ENCODE measurements at regions not wholly inside any gene's neighbourhood (a gene's known extent, or its start where the extent isn't known, plus 50 kb on each side); places are given as distances from the start of the nearest gene placed in this dataset.
"Not testable (repeated sequence)": the region's sequence is repeated elsewhere in the genome, so short reads cannot be mapped to it uniquely, and the experiment has no call there.

DNA sequence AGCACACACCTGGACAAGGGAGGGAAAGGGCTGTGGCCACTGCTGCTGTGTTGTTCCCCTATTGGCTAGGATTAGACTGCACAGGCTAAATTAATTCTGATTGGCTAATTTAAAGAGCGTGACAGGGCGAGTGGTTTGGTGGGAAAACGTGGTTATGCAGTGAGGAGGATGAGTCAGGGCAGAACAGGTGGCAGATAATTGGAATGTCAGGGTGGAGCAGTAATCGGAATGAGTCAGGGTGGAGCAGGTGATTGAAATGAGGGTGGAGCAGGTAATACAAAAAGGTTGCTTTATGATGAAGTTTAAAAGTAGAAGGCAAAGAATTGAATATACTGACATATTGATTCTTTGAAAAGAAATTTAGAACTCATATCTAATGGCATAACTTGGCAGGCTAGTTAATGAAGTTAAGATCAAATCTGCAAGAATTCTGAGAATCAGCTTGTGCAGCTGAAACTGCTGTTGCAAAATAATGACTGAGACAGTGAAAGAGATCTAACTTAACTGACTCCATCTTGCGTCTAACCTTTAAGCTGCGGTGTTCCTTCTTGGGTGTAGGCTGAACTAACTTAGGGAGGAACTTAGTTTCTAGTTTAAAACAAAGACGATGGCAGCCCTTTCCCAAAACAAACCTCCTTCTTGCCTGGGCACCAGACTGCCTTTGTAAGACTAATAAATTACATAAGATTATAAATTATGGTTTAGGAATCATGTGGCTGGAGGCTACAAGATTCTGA lies 174.3 kb downstream of the UTP18 start:
- no peak for DNase-seq (ENCODE audit: extremely low read depth, low read depth, low spot score)

DNA sequence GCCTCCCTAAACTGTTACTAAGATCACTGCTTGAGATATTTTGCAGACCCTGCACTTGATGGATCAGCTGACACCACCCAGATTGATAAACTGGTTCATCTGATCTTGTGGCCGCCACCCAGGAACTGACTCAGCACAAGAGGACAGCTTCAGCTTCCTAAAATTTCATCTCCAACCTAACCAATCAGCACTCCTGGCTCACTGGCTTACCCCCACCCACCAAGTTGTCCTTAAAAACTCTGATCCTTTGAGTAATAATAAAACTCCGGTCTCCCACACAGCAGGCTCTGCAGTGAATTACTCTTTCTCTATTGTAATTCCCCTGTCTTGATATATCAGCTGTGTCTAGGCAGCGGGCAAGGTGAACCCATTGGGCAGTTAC lies 174.8 kb downstream of the UTP18 start:
- no peak for DNase-seq (ENCODE audit: extremely low read depth, low read depth, low spot score)

DNA sequence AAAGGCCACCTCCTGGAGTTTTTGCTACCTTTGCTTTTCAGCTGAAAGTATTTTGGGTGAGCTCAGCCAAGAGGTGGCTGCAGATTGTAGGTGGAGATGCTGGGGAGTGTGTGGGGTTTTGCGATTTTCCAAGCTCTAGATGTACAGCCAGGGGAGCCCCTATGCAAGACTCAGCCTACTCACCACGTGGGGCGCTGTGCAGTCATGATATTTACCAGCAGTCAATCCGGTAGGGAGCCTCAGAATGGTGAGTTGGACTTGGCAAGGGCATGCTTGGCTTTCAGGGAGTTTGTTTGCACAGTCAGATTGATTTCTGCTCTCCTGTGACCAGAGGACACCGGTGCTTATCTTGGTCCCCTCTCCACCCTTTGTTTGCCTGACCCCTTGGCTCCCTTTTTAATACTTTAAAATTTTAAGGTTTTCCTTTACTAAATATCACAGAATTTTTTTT lies 175.3 kb downstream of the UTP18 start:
- no peak for DNase-seq (ENCODE audit: extremely low read depth, low read depth, low spot score)

DNA sequence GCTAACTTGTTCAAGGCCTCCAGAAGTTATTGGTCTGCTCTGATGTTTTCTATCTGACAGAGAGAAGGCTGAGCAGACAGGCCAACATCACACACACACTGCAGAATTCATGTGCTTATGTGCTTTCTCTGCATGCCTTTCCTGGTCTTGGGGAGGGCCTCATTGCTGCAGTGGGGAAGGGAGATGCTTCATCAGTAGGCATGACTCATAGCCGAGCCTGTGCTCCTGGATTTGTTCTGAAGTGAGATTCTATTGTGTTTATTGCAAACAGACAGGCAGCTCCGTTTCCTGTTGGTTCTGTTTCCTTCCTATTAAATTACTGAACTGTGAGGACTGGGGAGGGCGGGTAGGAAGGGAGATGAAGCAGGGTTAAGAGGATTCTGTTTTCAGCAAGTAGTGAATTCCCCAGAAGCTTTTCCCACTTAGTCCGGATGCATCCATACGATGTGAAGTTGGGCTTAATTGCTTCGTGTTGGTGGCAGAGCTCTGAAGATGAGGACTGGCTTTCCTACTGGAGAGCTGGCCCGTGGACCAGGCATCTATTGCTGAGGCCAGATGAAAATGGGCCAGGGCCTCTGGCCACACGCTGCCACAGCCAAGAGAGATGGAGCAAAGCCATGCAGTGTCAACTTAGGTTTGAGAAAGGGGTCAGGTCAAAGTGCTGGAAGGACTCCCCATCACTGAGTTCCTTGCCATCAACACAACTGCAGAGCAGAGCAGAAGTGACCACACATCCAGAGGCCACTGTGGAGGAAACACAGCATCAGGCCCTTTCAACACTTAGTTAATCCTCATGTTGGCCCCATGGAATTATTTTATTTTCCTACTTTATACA lies 179.3 kb downstream of the UTP18 start:
- DNase-seq (ENCODE audit: extremely low read depth, low read depth, low spot score) = peak; percentile 51

DNA sequence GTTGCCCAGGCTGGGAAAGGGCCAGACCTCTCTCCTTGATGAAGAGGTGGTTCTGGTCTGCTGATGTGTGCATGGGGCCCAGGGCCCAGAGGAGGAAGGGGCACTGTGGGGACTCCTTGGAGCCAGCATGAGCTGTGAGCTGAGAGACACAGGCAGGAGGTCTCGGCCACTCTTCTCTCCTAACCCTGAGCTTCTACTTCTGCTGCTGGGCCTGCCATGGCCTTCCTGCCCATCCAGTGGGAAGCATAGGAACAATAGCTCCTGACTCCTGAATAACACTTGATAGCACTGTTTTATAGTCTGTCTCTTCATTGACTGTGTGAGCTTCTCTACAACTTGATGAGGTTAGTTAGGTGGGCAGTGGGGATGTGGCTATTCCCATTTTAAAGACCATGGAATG lies 181.1 kb downstream of the UTP18 start:
- no peak for DNase-seq (ENCODE audit: extremely low read depth, low read depth, low spot score)

DNA sequence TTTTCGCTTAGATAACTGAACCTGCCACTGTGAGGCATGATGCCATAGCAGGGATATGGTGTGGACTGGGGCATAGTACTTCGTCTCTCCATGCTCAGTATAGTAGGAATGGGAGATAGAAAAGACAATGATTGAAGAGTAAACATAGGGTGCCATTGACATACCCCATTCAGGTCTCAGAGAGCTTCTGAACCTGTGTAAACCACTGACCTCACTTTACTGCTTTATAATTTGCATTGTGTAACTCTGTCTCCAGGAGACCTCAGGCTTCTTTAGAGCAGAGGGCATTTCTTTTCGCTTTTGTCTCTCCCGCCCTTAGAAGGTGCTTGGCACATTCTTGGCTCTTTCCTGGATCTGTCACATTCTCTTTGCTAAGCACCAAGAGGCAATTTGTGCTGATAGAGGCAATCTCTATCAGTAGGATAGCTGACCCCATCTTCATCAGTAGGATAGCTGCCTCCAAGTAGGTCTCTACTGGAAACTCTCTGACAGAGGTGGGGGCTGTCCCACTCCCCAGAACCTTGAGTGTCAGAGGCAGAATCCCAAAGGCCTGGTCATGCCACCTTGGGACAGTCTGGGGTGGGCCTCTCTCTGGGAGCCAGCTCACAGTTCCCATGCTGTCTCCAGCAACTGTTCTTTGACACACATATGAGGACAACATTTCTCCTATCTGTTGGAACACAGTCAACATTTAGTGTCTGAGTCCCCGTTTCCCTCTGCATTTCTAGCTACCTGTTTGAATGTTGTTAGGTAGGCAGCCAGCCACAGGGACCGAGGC lies 181.9 kb downstream of the UTP18 start:
- DNase-seq (ENCODE audit: extremely low read depth, low read depth, low spot score) = no peak

DNA sequence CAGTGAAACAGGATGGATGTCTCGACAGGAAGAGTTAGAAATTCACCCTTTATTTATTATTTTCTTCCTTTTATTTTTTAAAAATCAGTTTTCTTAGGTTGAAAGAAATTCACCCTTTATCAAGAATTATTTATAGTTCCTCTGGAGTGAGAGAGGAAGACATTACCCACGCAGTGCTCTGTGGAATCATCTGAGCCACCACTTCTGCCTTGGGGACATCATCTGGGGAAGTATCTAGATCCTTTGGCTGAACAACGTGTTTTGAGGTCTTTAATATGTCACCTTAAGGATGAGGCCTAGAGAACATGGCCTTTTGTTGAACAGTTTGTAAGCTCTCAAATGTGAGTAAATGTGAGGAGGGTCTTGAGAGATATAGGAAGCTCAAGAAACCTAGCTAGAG lies 183.3 kb downstream of the UTP18 start:
- DNase-seq (ENCODE audit: extremely low read depth, low read depth, low spot score) = no peak

DNA sequence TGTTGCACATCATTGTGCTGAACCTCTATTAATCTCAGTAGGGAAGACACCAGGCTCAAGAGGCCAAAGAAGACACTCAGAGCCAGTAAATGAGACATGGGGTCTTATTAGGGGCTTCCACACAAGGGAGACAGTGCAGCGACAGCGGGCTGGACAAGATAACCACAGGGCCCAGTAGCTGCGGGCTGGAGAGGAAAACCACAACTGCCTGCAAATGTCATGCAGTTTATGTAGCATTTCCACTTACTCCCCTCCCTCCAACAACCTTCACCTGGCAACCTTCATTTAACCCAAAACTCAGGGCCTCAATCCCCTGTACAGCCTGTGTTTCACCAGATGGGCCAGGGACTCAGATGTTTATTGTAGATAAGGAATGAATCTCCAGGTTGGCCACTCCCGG lies 185.6 kb downstream of the UTP18 start:
- DNase-seq (ENCODE audit: extremely low read depth, low read depth, low spot score) = no peak

DNA sequence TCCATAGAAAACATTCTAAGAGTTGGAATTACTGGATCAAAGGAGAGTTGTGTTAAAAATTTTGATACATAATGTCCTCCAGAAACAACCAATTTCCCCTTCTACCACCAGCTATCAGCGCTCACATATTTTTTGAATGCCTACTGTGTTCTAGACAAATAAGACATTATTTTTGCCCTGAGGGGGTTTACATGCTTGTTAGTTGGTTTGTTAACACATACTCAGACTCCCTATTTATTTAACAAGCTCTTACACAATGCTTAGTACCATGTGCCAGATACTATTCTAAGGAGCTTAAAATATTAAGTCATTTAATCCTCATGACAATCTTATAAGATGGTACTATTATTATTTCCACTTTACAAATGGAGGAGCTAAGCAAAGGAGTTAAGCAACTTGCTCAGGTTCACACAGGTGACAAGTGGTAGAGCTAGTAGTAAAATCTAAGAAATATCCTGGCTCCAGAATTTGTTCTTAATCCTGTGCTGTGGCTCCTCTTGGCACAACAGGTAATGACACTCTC lies 194.2 kb downstream of the UTP18 start:
- DNase-seq (ENCODE audit: extremely low read depth, low read depth, low spot score) = no peak

DNA sequence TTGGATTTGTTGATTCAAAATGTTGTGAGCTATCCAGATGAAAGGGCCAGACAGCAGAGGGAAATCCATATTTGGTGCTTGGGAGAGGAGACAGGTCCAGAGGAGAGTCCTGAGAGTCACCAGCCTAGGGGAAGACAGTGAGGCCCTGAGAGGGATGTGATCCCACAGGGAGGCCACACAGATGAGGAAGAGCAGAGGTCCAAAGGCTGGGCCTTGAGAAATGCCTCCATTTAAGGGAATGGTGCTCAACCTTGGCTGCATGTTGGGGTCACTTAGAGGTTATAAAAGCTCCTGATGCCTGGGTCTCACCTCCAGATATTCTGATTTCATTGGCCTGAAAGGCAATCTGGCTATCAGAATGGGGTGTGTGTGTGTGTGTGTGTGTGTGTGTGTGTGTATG lies 194.9 kb downstream of the UTP18 start:
- DNase-seq (ENCODE audit: extremely low read depth, low read depth, low spot score) = no peak

DNA sequence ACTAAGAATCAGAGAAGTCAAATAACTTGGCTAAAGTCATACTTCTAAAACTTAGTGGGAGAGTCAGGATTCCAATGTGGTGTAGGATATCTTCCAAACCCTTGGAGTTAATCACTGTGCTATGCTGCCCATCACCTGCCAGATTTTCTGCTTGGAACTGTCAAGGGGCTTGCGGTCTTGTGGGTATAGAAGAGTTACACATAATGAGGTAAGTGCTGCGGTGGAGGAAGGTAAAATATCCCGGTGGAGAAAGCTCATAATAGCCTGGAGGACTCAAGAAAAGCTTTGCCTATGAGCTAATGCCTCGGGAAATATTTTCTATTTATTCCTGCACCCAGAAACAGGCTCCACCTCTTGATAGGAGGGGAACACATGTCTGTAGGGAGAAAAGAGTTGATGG lies 195.6 kb downstream of the UTP18 start:
- no peak for DNase-seq (ENCODE audit: extremely low read depth, low read depth, low spot score)

DNA sequence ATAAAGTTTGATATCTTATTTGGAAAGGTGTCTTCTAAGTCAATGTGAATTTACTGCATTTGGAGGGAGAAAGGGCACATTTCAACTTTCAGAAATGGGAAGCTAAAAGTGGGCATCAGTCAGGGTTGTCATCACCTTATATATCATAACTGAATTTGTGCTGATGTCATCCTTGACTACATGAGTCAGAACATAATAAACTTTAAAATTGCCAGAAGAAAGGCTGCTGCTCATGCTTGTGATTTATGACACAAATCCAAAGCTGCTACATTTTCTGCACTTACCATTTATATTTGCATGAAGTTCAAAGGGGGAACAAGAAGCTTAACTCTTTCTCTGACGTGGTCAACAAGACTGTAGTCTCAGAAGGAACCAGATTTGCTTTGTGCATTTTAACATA lies 196.6 kb downstream of the UTP18 start:
- no peak for DNase-seq (ENCODE audit: extremely low read depth, low read depth, low spot score)

DNA sequence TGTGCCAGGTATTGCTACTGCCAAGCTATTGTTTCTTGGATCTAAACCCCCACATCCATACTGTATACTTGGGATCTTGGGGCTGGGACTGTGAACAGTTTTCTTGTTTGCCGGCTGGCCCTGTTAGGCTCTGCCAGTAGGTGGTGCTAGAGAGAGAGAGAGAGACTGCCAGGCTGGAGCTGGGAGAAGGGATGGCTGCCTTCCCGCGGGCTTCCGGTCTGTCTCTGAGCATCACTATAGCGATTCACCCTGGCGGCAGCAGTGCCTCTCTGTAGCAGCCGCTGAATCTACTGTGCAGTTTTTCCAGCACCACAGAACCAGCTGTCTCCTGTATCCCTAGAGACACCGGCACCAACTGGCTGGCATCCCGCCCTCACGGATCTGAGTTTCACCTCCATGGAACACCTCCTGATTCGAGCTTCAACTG lies 201.2 kb downstream of the UTP18 start:
- DNase-seq (ENCODE audit: extremely low read depth, low read depth, low spot score) = no peak

DNA sequence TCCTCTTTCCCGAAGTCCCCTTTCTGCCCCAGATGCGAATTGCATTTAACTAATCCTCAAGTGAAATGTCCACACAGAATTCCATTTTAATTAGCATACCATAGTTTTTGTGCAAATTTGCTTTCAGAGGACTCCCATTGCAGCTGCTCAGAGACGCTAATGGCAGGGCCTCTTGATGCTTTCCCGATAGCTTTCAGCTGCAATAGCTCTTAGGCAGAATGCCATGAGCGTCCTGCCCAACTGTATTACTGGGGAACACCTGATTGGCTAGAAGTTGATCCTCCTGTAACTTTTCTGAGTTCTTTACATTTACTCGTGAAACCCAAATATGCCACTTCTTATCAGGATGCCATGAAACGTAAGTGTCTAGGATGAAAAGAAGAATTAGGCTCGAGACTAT lies 203.0 kb downstream of the UTP18 start:
- no peak for DNase-seq (ENCODE audit: extremely low read depth, low read depth, low spot score)

DNA sequence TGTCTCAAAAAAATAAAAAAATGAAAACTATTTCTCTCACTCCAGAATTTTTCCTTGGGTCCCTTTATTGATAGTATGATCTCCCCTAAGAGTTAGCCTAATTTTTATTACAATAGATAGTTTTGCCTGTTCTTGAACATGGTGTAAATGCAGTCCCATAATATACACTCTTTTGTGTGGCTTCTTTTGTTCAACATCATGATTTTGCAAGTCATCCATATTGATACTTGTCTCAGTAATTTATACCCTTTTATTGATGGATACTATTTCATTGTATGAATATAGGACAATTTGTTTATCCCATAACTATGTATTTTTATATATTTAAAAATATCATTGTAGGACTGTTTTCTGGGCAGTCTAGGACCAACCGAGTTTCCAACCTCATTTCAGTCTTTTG lies 207.0 kb downstream of the UTP18 start:
- DNase-seq (ENCODE audit: extremely low read depth, low read depth, low spot score) = no peak

DNA sequence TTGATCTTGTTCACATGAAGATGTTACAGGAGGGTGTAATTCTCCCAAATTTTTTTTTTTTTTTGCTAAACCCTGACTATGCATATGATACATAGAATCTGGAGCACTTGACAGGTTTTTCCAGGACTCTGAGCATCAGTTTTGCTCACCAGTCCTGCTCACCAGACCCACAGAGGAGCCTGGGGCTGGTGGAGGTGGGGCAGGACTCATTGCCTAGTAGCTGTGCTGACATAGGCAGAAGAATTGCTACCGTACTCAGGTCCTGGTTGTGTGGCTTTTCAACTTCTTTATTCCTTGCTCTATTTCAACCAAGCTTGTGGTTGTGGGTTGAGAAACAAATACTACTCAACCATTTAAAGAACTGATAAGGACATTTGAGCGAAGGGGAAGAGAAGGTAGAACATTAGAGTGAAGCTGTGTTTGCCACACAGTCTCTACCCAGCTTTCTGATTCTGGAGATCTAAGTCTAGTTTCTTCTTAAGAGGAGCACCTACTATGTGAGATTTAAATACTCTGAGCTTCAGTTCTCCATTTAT lies 212.4 kb downstream of the UTP18 start:
- no peak for DNase-seq (ENCODE audit: extremely low read depth, low read depth, low spot score)

DNA sequence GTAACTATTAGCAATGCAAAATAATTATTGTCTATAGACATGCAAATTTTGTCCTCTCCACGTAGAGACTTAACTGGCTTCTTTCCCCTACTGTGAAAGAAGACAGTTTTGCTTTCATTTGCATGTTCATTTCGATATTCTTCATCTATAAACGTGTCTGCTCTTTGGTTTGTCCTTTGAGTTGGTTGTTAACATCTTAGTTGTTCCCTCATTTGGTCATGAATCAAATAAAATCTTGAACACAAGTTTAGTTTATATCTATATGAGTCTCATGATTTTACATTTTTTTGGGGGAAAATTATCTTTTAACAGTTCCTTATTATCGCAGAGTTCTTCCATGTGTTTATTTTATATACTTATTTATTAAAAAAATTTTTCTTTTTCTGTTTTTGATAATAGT lies 214.4 kb downstream of the UTP18 start:
- DNase-seq (ENCODE audit: extremely low read depth, low read depth, low spot score) = no peak

DNA sequence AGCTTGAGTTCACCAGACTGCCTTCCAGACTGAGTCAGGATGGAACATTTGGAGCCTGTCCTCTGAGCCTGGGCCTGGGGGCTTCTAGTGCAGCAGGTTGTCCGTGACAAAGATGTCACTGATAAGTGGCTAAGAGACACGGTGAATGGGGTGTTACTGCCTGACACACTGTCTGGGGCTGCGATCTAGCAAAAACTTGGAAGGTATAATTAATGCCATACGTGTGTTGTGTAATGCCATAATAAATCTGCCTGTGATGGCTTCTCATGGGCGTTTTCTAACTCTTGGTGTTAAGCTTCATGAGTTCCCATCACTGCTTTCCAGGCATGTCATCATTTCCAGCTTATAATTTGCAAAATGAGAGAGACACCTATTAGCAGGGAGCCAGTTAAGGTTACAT lies 215.4 kb downstream of the UTP18 start:
- no peak for DNase-seq (ENCODE audit: extremely low read depth, low read depth, low spot score)

DNA sequence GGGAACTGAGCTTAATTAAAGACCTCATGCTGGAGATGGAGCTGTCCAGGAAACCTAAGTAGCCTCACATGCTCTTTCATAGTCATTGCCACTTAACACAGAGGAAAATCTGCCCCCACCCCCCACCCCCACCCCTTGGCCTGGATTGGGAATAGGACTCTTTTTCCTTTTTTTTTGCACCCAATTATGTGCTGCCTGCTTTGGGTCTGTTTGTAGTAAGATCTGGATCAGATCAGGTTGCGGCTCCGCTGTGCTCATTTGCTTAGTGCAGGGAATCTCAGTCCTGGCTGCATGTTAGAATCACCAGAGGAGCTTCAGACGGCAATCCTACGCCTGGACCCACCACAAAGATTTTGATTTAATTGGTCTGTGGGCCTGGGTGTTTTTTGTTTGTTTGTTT lies 219.0 kb downstream of the UTP18 start:
- no peak for DNase-seq (ENCODE audit: extremely low read depth, low read depth, low spot score)

DNA sequence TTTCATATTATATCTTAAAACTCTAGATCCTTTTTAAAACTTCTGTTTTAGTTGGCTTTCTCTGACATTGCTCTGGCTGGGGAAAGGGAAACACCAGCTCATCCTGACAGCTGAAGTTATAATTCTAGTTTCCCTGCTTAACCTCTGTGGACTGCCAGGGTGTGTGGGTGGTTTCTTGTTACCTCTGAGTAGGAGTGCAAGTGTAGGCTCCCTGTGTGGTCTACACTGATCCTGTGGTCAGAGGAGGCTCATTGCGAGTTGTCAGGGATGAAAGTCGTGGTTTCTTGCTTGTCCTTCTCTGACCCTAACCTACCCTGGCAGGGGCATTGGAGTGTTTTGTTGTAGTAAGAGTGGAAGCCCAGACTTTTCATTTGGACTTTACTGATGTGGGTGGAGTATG lies 221.0 kb downstream of the UTP18 start:
- no peak for DNase-seq (ENCODE audit: extremely low read depth, low read depth, low spot score)

DNA sequence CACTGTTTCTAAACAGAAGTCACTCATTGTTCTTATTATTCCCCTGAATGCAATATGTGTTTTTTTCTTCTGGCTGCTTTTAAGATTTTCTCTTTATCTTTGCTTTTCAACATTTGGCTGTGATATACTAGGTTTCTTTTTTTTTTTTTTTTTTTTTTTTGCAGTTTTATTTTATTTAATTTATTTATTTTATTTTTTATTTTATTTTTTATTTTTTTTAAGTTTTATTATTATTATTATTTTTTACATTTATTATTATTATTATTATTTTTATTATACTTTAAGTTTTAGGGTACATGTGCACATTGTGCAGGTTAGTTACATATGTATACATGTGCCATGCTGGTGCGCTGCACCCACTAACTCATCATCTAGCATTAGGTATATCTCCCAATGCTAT lies 221.9 kb downstream of the UTP18 start:
- not testable (repeated sequence) for DNase-seq (ENCODE audit: extremely low read depth, low read depth, low spot score)

Measured in glomerular endothelial cell (primary cell).